22Rv1 (cell line): ENCODE measurements at regions not wholly inside any gene's neighbourhood (a gene's known extent, or its start where the extent isn't known, plus 50 kb on each side); places are given as distances from the start of the nearest gene placed in this dataset.

Source experiments
- ZFX ChIP-seq: fragments of 450-650 bp; IDR thresholded peaks from 2 replicates; pipeline ENCODE4 v1.6.1; 2017; ENCODE audit warnings: antibody characterized with exemption, borderline replicate concordance
- TF ChIP-seq, protein P1 (sequence below): fragments of 450-650 bp; IDR thresholded peaks from 2 replicates; pipeline ENCODE4 v1.5.1; 2017; ENCODE audit warnings: mild to moderate bottlenecking

DNA sequence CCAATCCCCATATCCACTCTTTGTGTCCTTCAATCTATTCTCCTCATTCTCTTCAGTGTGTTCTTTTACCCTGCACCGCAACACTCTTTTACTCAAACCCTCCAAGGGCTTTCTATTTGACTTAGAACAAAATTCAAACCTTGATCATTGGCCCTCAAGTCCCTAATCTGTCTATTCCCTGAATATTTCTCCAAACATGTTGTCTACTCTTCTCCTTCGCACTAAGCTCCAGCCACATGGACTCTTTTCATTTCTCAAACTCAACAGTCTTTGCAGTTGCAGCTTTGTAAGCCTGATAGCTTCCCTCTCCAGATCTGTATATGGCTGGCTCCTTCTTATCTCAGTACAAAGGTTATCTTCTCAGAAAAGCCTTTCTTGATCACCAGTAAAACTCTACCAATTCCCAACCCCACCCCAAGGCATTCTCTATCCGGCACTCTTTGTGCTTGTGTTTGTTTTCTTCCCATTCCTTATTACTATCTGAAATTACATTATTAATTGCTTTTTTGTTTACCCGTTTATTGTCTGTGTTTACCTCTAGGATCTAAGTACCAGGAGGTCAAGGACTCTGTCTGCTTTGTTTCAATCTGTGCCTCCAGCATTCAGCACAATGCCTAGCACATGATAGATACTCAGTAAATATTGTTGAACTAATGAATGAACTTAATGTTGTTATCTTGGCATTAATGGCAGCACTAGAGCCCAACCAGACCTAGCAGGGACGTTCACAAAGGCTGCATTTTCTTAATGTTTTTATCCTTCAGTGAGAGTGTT, 147.4 kb downstream of the BBOX1 start:
- TF ChIP-seq, protein P1, sequence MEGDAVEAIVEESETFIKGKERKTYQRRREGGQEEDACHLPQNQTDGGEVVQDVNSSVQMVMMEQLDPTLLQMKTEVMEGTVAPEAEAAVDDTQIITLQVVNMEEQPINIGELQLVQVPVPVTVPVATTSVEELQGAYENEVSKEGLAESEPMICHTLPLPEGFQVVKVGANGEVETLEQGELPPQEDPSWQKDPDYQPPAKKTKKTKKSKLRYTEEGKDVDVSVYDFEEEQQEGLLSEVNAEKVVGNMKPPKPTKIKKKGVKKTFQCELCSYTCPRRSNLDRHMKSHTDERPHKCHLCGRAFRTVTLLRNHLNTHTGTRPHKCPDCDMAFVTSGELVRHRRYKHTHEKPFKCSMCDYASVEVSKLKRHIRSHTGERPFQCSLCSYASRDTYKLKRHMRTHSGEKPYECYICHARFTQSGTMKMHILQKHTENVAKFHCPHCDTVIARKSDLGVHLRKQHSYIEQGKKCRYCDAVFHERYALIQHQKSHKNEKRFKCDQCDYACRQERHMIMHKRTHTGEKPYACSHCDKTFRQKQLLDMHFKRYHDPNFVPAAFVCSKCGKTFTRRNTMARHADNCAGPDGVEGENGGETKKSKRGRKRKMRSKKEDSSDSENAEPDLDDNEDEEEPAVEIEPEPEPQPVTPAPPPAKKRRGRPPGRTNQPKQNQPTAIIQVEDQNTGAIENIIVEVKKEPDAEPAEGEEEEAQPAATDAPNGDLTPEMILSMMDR = no peak
- TF ChIP-seq ZFX = no peak
